ENCODE measurements at regions not wholly inside any gene's neighbourhood (a gene's known extent, or its start where the extent isn't known, plus 50 kb on each side); places are given as distances from the start of the nearest gene placed in this dataset.

DNA sequence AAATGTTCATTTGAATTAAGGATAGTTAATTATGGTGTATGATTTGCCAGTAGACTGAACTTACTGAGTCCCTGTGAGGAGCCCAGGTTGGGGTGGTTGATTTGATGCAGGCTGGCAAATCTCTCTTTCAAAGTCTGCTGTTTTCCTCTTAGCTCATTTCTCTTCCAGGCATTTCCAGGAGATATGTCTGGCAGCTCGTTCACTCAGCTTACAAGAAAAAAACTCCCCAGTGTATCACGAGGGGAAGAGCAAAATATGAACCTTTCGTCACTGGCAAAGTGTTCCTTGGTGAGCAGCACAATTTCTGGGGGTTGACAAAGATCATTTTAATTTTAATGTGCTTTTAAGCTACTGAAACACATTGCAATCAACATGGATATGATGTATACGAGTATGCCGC lies 244.2 kb downstream of the CBLL2 start:
- no peak for FAIRE-seq
- DNase-seq (ENCODE audit: insufficient read length, low spot score): no peak
- TF ChIP-seq SPI1 (IDR thresholded peaks at IDR 0.05; ENCODE audit: low read depth, low read length) (no peak), PAX5 (IDR thresholded peaks at IDR 0.05; ENCODE audit: insufficient read depth, low read length, severe bottlenecking) (no peak), POU2F2 (IDR thresholded peaks at IDR 0.05; ENCODE audit: low read depth, low read length) (no peak), TAF1 (IDR thresholded peaks at IDR 0.05; ENCODE audit: low read depth, low read length) (no peak), POLR2AphosphoS5 (IDR thresholded peaks at IDR 0.05; ENCODE audit: low read depth, low read length) (no peak), POLR2A (IDR thresholded peaks at IDR 0.05; ENCODE audit: low read depth, low read length) (no peak)

DNA sequence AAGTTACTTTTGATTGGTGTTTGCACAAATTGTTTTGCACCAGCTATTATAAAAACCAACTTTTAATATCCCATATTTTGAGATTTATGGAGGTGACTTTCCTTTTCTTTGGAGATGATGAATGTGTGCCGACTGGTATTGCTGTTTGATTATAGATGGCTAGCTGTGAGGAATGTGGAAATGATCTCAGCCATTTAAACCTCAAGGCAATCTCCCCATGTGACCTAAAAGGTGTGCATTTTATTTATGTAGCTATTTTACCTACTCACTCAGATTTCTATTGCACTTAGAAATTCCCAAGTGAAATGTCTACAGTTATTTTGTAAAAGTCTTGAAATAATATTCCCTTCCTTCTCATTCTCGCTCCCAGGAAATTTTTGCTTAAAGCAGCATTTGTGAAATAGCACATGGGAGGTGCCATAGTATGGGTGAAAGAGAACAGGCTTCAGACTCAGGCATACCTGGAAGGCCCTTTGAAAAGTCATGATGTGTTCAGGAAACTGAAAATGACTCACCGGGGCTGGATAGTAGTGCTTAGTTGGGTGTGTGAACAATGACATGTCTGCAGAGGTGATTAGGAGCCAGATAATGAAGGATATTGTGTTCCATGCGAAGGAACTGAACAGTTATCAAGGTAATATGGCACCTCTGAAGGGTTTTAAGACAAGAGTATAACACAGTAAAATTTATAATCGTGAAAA lies 247.6 kb downstream of the CBLL2 start:
- no peak for DNase-seq (ENCODE audit: insufficient read length, low spot score)
- FAIRE-seq: no peak

DNA sequence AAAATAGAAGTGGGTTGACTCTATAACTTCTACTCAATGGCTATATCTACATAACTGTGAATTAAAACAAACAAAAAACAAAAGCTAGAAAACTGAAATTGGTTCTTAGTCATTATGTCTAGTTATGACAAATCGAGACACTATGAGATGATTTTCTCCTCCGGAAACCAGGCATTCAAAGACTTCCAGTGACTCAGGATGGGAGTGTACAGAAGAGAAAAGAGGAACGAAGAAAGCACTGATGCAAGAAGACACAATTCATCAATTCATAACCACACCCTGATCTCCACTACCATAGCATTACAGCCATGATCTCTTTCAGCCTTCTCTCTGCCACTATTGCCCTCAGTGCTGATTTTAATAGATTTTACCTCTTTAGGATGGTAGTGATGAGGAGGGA lies 253.6 kb downstream of the CBLL2 start:
- TF ChIP-seq SPI1 (IDR thresholded peaks at IDR 0.05; ENCODE audit: low read depth, low read length) (peak; percentile 28; the same call in 1 of the 2 replicates), POLR2AphosphoS5 (IDR thresholded peaks at IDR 0.05; ENCODE audit: low read depth, low read length) (no peak)
- peak; percentile 0 for DNase-seq (ENCODE audit: insufficient read length, low spot score)
- FAIRE-seq: peak; percentile 82

More for the DNA sequence above, 247.6 kb downstream of the CBLL2 start:
- TF ChIP-seq TAF1 (IDR thresholded peaks at IDR 0.05; ENCODE audit: low read depth, low read length) (no peak), SPI1 (IDR thresholded peaks at IDR 0.05; ENCODE audit: low read depth, low read length) (no peak), PAX5 (IDR thresholded peaks at IDR 0.05; ENCODE audit: insufficient read depth, low read length, severe bottlenecking) (no peak), POLR2AphosphoS5 (IDR thresholded peaks at IDR 0.05; ENCODE audit: low read depth, low read length) (no peak), POU2F2 (IDR thresholded peaks at IDR 0.05; ENCODE audit: low read depth, low read length) (no peak), POLR2A (IDR thresholded peaks at IDR 0.05; ENCODE audit: low read depth, low read length) (no peak)

DNA sequence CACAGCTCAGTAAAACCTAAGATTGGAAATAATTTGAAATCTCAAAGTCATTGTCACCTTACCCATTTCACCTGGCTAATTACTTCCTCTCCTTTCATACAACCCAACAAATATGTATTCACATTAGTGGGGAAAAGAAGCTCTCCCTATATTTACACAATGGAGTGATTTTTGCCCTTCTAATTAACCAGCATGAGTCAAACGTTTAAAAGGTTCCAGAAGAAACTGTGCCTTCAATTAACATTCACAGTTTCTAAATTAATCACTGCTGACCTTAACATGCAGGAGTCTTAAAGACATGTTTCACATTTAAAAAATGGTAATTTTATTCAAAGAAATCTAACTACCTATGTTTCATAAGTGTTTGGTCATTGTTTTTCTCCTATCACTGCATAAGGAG lies 254.6 kb downstream of the CBLL2 start:
- DNase-seq (ENCODE audit: insufficient read length, low spot score): no peak
- TF ChIP-seq POU2F2 (IDR thresholded peaks at IDR 0.05; ENCODE audit: low read depth, low read length) (no peak), POLR2A (IDR thresholded peaks at IDR 0.05; ENCODE audit: low read depth, low read length) (no peak), POLR2AphosphoS5 (IDR thresholded peaks at IDR 0.05; ENCODE audit: low read depth, low read length) (no peak)
- FAIRE-seq: no peak

DNA sequence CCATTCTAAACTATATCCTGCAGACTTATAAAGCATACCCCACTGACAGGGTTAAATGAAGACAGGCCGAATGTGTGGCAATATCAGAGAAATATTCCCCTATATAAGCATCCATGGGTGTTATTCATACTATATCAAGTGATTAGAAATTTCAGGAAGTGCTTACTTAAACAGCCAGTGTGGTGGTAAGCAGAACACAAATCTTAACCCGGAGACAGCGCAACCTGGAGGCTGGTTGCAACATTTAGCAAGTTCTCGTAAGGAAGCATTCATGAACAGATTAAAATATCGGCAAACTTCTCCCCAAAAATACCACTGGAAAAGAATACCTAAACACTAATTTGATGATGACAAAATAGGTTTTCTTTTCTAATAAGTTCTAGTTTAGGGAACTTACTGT lies 261.2 kb downstream of the CBLL2 start:
- DNase-seq (ENCODE audit: insufficient read length, low spot score): no peak
- TF ChIP-seq SPI1 (IDR thresholded peaks at IDR 0.05; ENCODE audit: low read depth, low read length) (no peak), POLR2AphosphoS5 (IDR thresholded peaks at IDR 0.05; ENCODE audit: low read depth, low read length) (no peak), TAF1 (IDR thresholded peaks at IDR 0.05; ENCODE audit: low read depth, low read length) (no peak), PAX5 (IDR thresholded peaks at IDR 0.05; ENCODE audit: insufficient read depth, low read length, severe bottlenecking) (no peak), POU2F2 (IDR thresholded peaks at IDR 0.05; ENCODE audit: low read depth, low read length) (no peak), POLR2A (IDR thresholded peaks at IDR 0.05; ENCODE audit: low read depth, low read length) (no peak)
- FAIRE-seq: no peak

DNA sequence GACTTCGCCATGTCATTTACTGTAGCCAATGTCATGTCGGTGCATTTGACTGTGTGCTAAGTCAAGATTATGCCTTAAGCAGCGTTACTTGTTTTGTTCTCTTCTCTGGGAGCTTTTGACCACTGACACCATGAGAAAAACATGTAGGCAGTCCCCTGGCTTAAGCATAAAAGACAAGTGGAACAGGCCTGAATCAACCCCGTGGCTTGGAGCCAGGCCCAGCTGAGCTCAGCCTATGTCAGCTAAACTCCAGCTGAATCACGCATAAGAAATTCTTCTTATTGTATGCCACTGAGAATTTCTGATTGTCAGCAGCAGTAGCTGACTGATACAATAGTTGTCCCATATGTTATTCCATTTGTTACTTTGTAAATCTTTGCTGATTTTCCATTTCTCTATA lies 261.9 kb downstream of the CBLL2 start:
- DNase-seq (ENCODE audit: insufficient read length, low spot score) (no peak), FAIRE-seq (no peak)
- TF ChIP-seq SPI1 (IDR thresholded peaks at IDR 0.05; ENCODE audit: low read depth, low read length) (no peak), TAF1 (IDR thresholded peaks at IDR 0.05; ENCODE audit: low read depth, low read length) (no peak), POU2F2 (IDR thresholded peaks at IDR 0.05; ENCODE audit: low read depth, low read length) (no peak), PAX5 (IDR thresholded peaks at IDR 0.05; ENCODE audit: insufficient read depth, low read length, severe bottlenecking) (no peak), POLR2A (IDR thresholded peaks at IDR 0.05; ENCODE audit: low read depth, low read length) (no peak), POLR2AphosphoS5 (IDR thresholded peaks at IDR 0.05; ENCODE audit: low read depth, low read length) (no peak)

DNA sequence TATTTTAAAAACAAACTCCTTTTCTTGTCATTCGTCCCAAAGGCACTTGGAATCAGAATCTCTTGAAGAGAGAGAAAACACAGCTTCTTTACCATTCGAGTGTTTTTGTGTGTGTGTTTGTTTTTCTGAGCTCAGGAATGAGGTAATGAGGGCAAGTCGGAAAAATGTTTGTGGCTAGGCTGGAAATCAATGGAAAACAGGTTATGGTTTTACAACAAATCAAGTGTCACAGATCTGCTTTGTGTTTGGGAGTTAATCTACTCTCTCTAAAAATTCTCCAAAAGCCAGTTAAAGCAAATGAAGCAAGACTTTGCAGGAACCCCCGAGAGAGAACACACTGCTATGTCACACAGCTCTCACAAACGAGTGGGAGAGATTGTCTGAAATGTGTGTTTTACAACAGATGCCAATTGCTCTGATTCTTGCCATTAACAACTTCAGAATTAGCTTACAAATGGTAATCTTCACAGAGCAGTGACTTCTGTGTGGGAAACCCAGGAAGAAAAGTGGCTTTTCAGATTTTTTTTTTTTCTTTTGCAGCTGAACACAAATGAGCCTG lies 264.1 kb downstream of the CBLL2 start:
- no peak for TF ChIP-seq POU2F2 (IDR thresholded peaks at IDR 0.05; ENCODE audit: low read depth, low read length)
- no peak for TF ChIP-seq POLR2AphosphoS5 (IDR thresholded peaks at IDR 0.05; ENCODE audit: low read depth, low read length)
- no peak for TF ChIP-seq POLR2A (IDR thresholded peaks at IDR 0.05; ENCODE audit: low read depth, low read length)
- TF ChIP-seq SPI1 (IDR thresholded peaks at IDR 0.05; ENCODE audit: low read depth, low read length): no peak
- TF ChIP-seq TAF1 (IDR thresholded peaks at IDR 0.05; ENCODE audit: low read depth, low read length): no peak
- no peak for TF ChIP-seq PAX5 (IDR thresholded peaks at IDR 0.05; ENCODE audit: insufficient read depth, low read length, severe bottlenecking)
- no peak for FAIRE-seq
- DNase-seq (ENCODE audit: insufficient read length, low spot score): no peak

DNA sequence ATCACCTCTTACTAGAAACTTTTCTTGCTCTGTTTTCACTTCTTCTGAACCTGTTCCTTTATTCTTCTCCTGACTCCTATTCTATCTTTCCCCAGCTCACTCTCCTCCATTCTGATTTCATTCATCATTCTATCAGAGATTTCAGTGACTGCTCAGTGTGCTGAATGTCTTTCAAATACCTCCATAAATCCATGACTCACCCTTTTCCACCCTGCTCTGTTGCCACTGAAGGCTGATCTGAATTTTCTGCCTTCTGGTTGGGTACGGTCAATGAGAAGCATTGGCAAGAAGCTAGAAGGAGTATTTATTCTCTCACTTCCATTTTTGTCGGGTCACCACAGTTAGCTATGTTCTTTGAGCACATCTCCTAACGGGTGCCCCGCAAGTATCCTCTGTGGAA lies 265.9 kb downstream of the CBLL2 start:
- DNase-seq (ENCODE audit: insufficient read length, low spot score): no peak
- FAIRE-seq: no peak
- TF ChIP-seq TAF1 (IDR thresholded peaks at IDR 0.05; ENCODE audit: low read depth, low read length) (no peak), POU2F2 (IDR thresholded peaks at IDR 0.05; ENCODE audit: low read depth, low read length) (no peak), POLR2AphosphoS5 (IDR thresholded peaks at IDR 0.05; ENCODE audit: low read depth, low read length) (no peak), PAX5 (IDR thresholded peaks at IDR 0.05; ENCODE audit: insufficient read depth, low read length, severe bottlenecking) (no peak), POLR2A (IDR thresholded peaks at IDR 0.05; ENCODE audit: low read depth, low read length) (no peak), SPI1 (IDR thresholded peaks at IDR 0.05; ENCODE audit: low read depth, low read length) (no peak)

DNA sequence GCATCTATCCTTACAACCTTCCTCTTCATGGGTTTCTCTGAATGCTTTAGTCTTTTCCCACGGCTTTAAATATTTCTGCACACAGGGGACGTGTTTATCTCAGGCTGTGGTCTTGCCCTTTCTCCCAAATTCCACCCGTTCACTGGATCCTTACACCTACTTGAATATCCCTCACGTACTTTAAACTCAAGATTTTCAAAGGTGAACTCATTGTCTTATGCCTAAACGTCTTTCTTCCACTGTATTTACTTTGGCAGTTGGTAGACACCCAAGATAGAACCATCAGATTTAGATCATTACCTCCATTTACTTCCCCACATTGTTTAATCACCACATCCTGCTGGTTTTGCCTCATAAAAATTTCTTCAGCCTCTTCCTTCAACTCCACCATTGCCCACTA lies 269.2 kb downstream of the CBLL2 start:
- no peak for TF ChIP-seq POU2F2 (IDR thresholded peaks at IDR 0.05; ENCODE audit: low read depth, low read length)
- TF ChIP-seq POLR2AphosphoS5 (IDR thresholded peaks at IDR 0.05; ENCODE audit: low read depth, low read length): no peak
- TF ChIP-seq SPI1 (IDR thresholded peaks at IDR 0.05; ENCODE audit: low read depth, low read length): no peak
- no peak for TF ChIP-seq POLR2A (IDR thresholded peaks at IDR 0.05; ENCODE audit: low read depth, low read length)
- TF ChIP-seq TAF1 (IDR thresholded peaks at IDR 0.05; ENCODE audit: low read depth, low read length): no peak
- TF ChIP-seq PAX5 (IDR thresholded peaks at IDR 0.05; ENCODE audit: insufficient read depth, low read length, severe bottlenecking): no peak
- no peak for DNase-seq (ENCODE audit: insufficient read length, low spot score)
- no peak for FAIRE-seq

DNA sequence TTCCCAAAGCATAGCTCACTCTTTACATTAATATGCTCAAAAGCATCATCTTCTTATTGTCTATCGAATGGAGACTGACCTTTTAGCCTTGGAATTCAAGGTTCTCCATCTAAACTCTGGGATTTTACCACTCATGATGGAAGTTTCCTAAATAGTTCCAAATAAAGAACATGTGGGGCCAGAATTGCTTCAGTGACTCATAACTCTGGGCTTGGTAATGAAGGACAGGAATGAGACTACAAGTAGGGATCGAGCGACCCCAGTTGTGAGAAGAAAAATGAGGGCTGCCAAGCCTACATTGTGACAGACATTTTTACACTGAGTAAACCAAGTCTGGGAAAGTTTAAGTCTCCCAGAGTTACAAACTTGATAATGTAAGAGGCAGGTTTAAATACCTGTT lies 269.9 kb downstream of the CBLL2 start:
- FAIRE-seq: no peak
- no peak for DNase-seq (ENCODE audit: insufficient read length, low spot score)

More for the DNA sequence above, 269.9 kb downstream of the CBLL2 start:
- TF ChIP-seq POU2F2 (IDR thresholded peaks at IDR 0.05; ENCODE audit: low read depth, low read length) (no peak), TAF1 (IDR thresholded peaks at IDR 0.05; ENCODE audit: low read depth, low read length) (no peak), PAX5 (IDR thresholded peaks at IDR 0.05; ENCODE audit: insufficient read depth, low read length, severe bottlenecking) (no peak), POLR2AphosphoS5 (IDR thresholded peaks at IDR 0.05; ENCODE audit: low read depth, low read length) (no peak), POLR2A (IDR thresholded peaks at IDR 0.05; ENCODE audit: low read depth, low read length) (no peak), SPI1 (IDR thresholded peaks at IDR 0.05; ENCODE audit: low read depth, low read length) (no peak)

All from GM12891 (cell line).